Natural killer cell (primary cell): ENCODE measurements at regions not wholly inside any gene's neighbourhood (a gene's known extent, or its start where the extent isn't known, plus 50 kb on each side); places are given as distances from the start of the nearest gene placed in this dataset.
A peak's percentile ranks its signal among the peaks of the same experiment; 100 is the strongest.

Experiments
- ATAC-seq, 3 donors: fragments of 150-1000 bp in 2 of 3; fragments of 200-7000 bp in 1 of 3; cut with Tn5 transposase; 1 replicate in 1 of 3; 2 replicates in 2 of 3; pipeline ENCODE4 v1.10.0; 2021; ENCODE audit warnings: mild to moderate bottlenecking in 2 of 3, moderate library complexity in 2 of 3
- DNase-seq, 2 donors: peaks; one replicate each; pipeline versions ENCODE4 v3.0.0 to v3.0.0-alpha.2; 2013 to 2021; ENCODE audit warnings: mixed read lengths in 1 of 2
- H3K27ac ChIP-seq: one replicate; pipeline ENCODE4 v1.5.1; 2013; ENCODE audit warnings: mild to moderate bottlenecking, low read length
- H3K27me3 ChIP-seq: one replicate; pipeline ENCODE4 v1.6.1; 2013; ENCODE audit warnings: low read length; ENCODE audit not compliant: control insufficient read depth, insufficient read depth
- H3K36me3 ChIP-seq: one replicate; pipeline ENCODE4 v1.6.1; 2013; ENCODE audit warnings: low read length; ENCODE audit not compliant: control insufficient read depth, insufficient read depth
- H3K4me1 ChIP-seq: one replicate; pipeline ENCODE4 v1.6.1; 2013; ENCODE audit warnings: low read length; ENCODE audit not compliant: control insufficient read depth, insufficient read depth
- H3K4me3 ChIP-seq: one replicate; pipeline ENCODE4 v1.5.1; 2013; ENCODE audit warnings: low read length
- H3K9me3 ChIP-seq: one replicate; pipeline ENCODE4 v1.6.1; 2013; ENCODE audit warnings: low read length; ENCODE audit not compliant: control insufficient read depth, insufficient read depth
- H3K27ac Mint-ChIP-seq, 2 donors: one replicate each; pipeline ENCODE4 v1.8.0; 2022; ENCODE audit warnings: mild to moderate bottlenecking in 2 of 2, mixed read lengths in 2 of 2, moderate library complexity in 1 of 2
- H3K27me3 Mint-ChIP-seq, 2 donors: one replicate each; pipeline ENCODE4 v1.8.0; 2022; ENCODE audit warnings: low read depth in 2 of 2, mixed read lengths in 2 of 2
- H3K36me3 Mint-ChIP-seq: one replicate; pipeline ENCODE4 v1.8.0; 2022; ENCODE audit warnings: mixed read lengths
- H3K4me1 Mint-ChIP-seq, 2 donors: one replicate each; pipeline ENCODE4 v1.8.0; 2022; ENCODE audit warnings: mixed read lengths in 2 of 2
- H3K4me3 Mint-ChIP-seq: one replicate; pipeline ENCODE4 v1.8.0; 2022; ENCODE audit warnings: mild to moderate bottlenecking, moderate library complexity, mixed read lengths
- H3K9me3 Mint-ChIP-seq, 2 donors: one replicate each; pipeline ENCODE4 v1.8.0; 2022; ENCODE audit warnings: mixed read lengths in 2 of 2
- WGBS: methylation state at CpG from one replicate; pipeline ENCODE4 v1.1.7; 2013; ENCODE audit warnings: missing lambda C conversion rate; ENCODE audit not compliant: insufficient coverage; 5-methylcytosine and 5-hydroxymethylcytosine counted together
- intact Hi-C: fragments of 100-400 bp; cut with micrococcal nuclease; formaldehyde crosslinking; loops from one replicate; pipeline ENCODE4 v1.14.2; 2022
- TF ChIP-seq, protein P1 (sequence below): fragments of 200-600 bp; IDR thresholded peaks from one replicate; pipeline ENCODE4 v1.8.0; 2022; ENCODE audit warnings: antibody characterized with exemption

DNA sequence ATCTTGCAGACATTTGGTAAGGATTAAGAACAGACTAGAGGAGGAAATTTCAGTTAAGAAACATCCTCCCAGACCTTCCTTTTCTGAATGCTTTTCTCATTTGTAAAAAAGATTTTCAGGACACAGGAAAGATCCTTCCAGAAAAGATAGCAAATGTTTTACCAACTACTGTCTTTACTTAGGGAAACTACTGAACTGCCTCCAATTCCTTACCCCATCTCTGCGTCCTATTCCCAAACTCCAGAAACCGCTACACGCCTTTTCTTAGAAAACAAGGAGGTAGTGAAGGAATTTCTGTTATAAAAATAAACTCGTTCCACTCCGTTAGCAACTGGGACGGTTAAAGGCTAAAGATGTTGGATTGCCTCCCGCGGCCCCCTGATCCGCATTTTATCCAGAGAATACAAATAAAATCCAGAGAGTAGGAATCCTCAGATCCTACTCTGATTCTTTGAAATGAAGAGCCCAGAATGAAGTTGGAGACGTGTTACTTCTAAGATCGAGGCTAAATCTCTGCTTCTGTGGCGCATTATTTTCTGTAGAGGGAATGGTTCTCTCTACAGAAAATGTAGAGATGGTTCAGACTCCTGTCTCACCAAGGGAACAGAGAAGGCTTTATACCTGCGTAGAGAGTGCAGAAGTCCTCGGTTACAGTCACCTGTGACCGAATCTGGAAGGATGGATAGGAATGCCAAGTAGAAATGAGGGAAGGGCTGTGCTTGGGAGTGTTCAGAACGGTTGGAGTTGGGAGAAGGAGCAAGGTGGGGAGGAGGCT, 133.0 kb downstream of the GPX5 start:
- no peaks in the 10 kb centered on the region for H3K9me3 Mint-ChIP-seq
- no peak overlapping the region for H3K4me3 ChIP-seq
- intact Hi-C loops = no loop called here
- TF ChIP-seq, protein P1, sequence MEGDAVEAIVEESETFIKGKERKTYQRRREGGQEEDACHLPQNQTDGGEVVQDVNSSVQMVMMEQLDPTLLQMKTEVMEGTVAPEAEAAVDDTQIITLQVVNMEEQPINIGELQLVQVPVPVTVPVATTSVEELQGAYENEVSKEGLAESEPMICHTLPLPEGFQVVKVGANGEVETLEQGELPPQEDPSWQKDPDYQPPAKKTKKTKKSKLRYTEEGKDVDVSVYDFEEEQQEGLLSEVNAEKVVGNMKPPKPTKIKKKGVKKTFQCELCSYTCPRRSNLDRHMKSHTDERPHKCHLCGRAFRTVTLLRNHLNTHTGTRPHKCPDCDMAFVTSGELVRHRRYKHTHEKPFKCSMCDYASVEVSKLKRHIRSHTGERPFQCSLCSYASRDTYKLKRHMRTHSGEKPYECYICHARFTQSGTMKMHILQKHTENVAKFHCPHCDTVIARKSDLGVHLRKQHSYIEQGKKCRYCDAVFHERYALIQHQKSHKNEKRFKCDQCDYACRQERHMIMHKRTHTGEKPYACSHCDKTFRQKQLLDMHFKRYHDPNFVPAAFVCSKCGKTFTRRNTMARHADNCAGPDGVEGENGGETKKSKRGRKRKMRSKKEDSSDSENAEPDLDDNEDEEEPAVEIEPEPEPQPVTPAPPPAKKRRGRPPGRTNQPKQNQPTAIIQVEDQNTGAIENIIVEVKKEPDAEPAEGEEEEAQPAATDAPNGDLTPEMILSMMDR = no peak
- peaks cover 25% of the 10 kb centered on the region for H3K27me3 ChIP-seq
- 6% methylated on average over 12 of the region's 16 CpGs for WGBS
- no peak overlapping the region for H3K27ac ChIP-seq
- H3K9me3 ChIP-seq = no peaks in the 10 kb centered on the region
- no peaks in the 10 kb centered on the region for H3K36me3 ChIP-seq
- H3K4me1 Mint-ChIP-seq = peaks cover 17 to 21% of the 10 kb centered on the region in 2 donors
- no peaks in the 10 kb centered on the region for H3K36me3 Mint-ChIP-seq
- peaks cover 45 to 61% of the 10 kb centered on the region in 2 donors for H3K27me3 Mint-ChIP-seq
- H3K27ac Mint-ChIP-seq = no peak overlapping the region
- no peak for ATAC-seq
- peak overlapping the region; percentile 59 for H3K4me3 Mint-ChIP-seq
- no peaks in the 10 kb centered on the region for H3K4me1 ChIP-seq
- DNase-seq = no peak

DNA sequence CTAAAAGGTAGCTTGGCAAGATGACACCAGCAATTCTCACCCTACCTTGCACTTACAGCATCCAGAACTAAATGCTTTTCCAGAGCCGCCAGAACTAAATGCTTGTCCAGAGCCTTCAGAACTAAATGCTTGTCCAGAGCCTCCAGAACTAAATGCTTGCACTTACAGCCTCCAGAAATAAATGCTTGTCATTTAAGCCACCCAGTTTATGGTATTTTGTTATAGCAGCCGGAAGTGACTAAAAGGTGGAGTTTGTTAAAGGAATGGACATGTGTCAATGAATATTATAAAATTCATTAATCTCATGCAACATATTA, 133.5 kb downstream of the GPX5 start:
- Mint-ChIP-seq H3K4me1 (peaks cover 17 to 21% of the 10 kb centered on the region in 2 donors), H3K36me3 (no peaks in the 10 kb centered on the region), H3K27ac (no peak overlapping the region), H3K4me3 (no peak overlapping the region), H3K9me3 (no peaks in the 10 kb centered on the region), H3K27me3 (peaks cover 41 to 61% of the 10 kb centered on the region in 2 donors)
- TF ChIP-seq, protein P1 = no peak
- H3K4me3 ChIP-seq = no peak overlapping the region
- intact Hi-C loops = no loop called here
- H3K4me1 ChIP-seq = no peaks in the 10 kb centered on the region
- DNase-seq (no peak), ATAC-seq (no peak)
- no peaks in the 10 kb centered on the region for H3K36me3 ChIP-seq
- WGBS = 45% methylated on average over 1 of the region's 2 CpGs
- no peaks in the 10 kb centered on the region for H3K9me3 ChIP-seq
- H3K27ac ChIP-seq = no peak overlapping the region
- peaks cover 25% of the 10 kb centered on the region for H3K27me3 ChIP-seq

DNA sequence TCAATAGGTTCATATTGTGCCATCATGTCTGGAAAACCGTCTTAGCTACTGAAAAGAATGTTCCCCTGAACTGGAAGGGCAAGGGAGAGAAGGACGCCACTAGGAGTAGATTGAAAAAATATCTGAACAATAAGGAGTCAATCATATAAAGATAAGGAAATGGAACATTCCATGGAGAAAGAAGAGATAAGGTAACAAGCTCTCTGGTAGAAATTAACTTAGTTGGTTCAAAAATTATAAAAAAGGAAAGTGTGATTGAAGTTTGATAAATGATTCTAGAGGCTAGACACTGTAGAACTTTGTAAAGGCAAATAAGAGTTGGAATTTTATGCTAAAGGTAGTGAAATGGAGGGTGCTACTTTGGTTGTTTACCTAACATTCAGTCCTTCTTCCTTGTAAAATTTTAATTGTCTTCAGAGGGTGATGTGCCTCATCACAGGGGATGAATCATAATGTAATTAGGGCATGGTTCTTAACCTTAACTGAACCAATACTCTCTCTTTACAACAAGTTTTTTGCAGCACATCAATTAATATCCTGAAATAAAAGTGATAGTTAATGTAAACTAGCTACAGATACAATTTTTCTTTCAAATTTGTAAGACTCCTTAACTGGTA, 135.5 kb downstream of the GPX5 start:
- peaks cover 37 to 48% of the 10 kb centered on the region in 2 donors for H3K27me3 Mint-ChIP-seq
- 71% methylated on average over 2 of the region's 2 CpGs for WGBS
- no peaks in the 10 kb centered on the region for H3K36me3 Mint-ChIP-seq
- peaks cover 17 to 21% of the 10 kb centered on the region in 2 donors for H3K4me1 Mint-ChIP-seq
- H3K9me3 Mint-ChIP-seq = no peaks in the 10 kb centered on the region
- no peak for DNase-seq
- no peak overlapping the region for H3K4me3 Mint-ChIP-seq
- Histone ChIP-seq H3K9me3 (no peaks in the 10 kb centered on the region), H3K27ac (no peak overlapping the region), H3K27me3 (peaks cover 25% of the 10 kb centered on the region), H3K36me3 (no peaks in the 10 kb centered on the region), H3K4me1 (no peaks in the 10 kb centered on the region), H3K4me3 (no peak overlapping the region)
- ATAC-seq = no peak
- TF ChIP-seq, protein P1 = no peak
- H3K27ac Mint-ChIP-seq = no peak overlapping the region
- intact Hi-C loops = no loop called here
